Forelimb muscle (tissue), 1 donor: ENCODE measurements at regions not wholly inside any gene's neighbourhood (a gene's known extent, or its start where the extent isn't known, plus 50 kb on each side); places are given as distances from the start of the nearest gene placed in this dataset.
"Not testable (repeated sequence)": the region's sequence is repeated elsewhere in the genome, so short reads cannot be mapped to it uniquely, and the experiment has no call there.

Experiments
- DNase-seq: peaks from one replicate; pipeline ENCODE4 v3.0.0-alpha.2; 2013; ENCODE audit warnings: low read depth

DNA sequence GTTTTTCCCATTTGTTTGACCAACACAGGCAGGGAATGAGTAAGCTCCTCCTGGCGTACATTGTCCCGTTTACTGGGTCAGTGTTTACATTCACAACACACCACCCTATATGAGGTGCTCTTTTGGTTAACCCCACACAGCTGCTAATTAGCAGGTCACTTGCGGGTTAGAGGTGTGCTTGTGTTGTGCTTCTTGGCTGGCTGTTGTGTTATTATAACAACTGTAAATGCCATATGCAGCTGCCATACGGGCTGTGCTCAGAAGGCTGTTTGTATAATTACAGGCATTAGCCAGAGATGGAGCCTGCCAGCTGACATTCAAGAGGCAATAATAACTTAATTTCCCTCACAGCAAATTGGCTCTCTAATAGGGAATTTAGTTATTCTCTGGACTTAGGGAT lies 205.1 kb upstream of the ELAC2 start:
- no peak for DNase-seq

DNA sequence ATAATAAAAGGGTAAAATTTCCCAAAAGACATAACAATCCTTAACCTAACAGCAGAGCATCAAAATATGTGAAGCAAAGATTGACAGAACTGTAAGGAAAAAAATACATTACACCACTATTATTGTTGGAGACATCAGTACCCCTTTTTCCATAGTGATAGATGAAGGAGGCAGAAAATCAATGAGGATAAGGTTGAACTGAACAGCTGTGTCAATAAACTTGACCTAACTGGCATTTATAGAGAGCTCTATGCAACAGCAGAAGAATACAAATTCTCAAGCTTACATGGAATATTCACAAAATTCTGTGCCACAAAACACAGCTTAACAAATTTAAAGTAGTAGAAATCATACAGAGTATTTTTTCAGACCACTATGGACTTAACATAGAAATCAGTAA lies 195.0 kb upstream of the ELAC2 start:
- DNase-seq: no peak

DNA sequence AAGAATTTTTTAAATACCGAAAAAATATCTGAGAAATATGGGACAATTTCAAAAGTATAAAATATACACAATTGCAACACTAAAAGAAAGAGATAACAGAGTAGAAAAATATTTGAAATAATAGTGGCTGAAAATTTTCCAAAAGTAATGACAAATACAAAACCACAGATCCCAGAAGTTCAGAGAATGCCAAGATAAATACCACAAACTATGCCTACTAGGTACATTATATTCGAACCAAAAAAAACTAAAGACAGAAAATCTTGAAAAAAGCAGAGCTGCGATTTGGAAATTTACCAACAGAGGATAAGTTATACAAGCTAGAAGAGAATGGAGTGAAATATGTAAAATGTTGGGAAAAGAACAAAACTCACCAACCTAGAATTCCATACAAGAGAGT lies 191.3 kb upstream of the ELAC2 start:
- DNase-seq: no peak

DNA sequence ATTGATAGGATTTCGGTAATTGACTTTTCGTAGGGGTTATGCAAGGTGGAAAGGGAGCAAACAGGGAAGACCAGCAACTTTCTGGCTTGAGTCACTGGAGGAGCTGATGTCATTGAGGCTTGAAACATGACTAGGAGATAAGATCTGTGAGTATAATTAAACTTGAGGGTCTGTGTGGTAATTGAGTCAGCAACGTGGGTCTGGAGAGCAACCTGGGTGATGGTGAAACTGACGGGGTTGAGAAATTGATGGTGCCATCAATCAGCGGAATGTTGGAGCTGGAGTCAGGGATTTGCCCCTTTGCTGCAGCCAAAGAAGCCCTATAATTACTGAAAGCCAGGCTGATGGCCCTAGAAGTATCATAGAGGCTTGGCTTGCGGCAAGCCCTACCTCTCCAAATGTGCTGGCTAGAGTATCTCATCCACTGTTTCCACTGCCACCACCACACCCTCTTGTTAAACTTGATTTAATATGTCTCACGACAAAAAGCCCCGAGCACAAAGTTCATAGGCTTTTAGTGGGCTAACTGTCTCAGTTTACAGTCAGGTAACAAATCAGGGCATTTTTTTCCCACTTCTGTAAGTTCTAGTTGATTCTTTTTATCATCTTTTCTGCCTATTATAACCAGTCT lies 186.9 kb upstream of the ELAC2 start:
- no peak for DNase-seq

DNA sequence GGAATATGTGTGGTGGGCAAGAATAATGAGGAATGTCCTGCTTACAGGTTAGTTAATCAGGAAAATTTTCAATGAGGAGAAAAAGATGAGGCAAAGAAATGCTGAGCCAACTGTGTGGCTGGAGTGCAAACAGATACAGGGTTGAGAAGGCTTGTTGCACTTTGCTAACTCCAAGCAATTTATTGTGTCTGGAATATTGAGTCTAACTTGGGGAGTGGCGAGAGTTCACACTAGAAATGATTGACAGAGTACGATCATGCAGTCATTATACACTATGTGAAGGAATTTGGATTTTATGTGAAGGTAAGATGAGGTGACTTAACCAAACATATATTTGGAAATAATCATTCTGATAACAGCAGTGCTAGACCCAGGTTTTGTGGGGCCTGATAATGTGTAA lies 185.0 kb upstream of the ELAC2 start:
- DNase-seq: no peak

DNA sequence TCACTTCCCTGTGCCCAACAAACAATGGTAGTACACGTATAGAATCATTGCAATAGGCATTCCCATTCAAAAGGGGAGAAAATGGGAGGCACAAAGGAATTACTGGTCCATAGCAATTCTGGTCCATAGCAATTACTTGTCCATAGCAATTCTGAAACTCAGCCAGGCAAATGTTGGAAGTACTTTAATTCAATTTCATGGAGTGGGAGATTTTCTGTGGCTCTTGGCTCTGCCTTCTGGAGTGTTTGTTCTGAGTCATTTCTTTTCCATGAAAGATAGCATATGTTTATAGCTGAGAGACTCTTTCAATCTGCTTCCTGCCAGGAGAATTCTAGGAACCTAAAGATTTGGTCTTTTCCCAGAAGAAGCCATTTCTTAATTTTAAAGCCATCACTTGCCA lies 182.8 kb upstream of the ELAC2 start:
- DNase-seq: no peak

DNA sequence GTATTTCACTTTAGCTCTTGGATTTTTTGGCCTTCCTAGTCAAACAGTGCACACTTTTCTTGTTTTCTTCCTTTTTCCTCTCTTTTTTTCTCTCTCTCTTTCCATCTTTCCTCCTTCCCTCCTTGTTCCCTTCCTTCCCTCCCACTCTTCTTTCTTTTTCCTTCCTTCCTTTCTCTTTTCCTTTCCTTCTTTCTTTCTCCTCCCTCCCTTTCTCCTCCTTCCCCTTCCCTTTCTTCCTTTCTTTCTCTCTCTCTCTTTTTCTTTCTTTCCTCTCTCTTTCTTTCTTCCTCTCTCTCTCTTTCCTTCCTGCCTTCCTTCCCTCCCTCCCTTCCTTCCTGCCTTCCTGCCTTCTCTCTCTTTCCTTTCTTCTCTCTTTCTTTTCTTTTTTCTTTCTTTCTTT lies 181.6 kb upstream of the ELAC2 start:
- DNase-seq: no peak

DNA sequence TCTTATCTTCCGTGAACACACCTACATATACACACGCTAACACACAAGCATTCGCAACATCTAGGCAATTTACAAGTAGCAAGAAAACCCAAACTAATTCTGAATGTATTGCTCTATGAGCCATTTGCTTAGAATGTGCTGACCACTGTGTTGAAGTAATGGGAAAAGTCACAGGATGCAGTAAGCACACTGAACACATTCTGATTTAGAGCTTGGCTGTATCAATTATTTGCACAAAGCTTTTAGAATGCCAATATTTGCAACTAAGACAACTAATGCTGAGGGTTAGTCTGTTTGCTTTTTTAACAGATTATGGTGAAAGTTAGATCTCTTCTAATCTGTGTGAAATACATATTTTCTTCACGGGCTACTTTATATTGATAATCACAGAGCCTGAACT lies 179.8 kb upstream of the ELAC2 start:
- DNase-seq: no peak

DNA sequence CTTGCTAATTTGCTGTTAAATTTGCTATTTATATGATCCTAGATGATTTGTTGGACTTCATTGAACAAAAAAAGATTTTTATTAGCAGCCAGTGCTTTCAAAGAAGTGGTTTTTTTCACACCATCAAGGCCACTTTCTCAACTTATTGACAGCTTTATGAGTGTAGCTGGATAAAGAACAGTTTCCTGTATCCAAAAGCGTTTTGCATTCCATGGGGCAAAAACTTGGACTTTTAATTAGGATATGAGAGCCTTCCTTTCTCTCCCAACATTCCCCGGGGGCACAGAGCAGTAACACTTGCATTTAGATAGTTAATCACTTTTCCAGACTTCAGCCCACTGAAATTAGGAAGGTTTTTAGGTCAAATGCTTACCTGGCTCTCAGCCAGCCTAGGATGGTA lies 177.1 kb upstream of the ELAC2 start:
- DNase-seq: no peak

DNA sequence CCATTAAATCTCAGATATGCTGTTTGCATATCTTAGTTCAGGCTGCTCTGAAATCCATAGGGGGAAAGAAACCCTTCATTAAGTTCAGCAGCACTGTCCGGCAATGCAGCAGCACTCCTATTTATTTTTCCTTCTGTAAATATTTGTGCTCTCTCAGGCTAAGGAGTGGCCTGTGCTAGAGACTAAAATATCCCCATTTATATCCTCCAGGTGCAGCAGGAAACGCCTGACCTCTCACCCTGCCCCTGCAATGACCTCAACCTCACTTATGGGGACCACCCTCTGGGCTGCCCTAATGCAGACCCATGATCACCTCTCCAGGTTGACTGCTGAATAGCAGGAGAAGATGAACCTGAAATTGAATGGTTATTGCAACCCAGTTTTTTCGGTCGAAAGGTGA lies 165.0 kb upstream of the ELAC2 start:
- no peak for DNase-seq

DNA sequence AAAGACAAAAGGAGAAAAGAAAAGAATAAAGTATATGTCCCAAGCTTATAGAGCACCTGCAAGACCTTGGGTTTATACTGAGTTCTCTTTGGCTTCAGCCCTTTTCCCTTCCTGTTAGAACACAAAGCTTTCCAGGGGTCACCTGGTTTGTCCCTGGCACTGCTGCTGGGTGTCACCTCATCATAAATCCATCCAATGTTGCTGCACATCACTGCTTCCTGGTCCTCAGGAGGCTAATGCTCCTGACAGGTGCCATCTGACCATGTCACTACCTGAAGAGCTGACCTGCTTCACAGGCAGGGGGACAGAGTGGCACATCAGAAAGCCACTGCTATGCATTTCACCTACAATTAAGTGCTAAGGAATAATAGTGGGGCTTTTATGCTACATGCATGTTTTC lies 164.6 kb upstream of the ELAC2 start:
- no peak for DNase-seq

DNA sequence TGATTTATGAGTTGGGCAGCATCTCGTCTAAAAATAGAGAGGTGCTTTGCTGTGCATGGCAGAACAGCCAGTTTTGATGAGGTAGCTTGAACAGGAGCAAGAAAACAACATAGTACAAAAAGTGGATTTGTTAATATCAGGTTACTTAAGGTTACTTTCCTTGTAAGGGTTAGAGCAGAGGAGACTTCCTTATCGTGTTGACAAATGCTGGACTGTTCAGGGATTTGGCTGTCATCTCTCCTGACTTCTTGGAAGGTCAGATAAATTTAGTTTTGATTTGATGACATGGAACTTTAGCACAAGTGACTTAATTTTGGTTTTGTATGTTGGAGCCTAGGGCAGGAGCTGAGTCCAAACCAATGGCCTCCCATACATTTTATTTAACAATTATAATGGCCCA lies 163.9 kb upstream of the ELAC2 start:
- DNase-seq: no peak

DNA sequence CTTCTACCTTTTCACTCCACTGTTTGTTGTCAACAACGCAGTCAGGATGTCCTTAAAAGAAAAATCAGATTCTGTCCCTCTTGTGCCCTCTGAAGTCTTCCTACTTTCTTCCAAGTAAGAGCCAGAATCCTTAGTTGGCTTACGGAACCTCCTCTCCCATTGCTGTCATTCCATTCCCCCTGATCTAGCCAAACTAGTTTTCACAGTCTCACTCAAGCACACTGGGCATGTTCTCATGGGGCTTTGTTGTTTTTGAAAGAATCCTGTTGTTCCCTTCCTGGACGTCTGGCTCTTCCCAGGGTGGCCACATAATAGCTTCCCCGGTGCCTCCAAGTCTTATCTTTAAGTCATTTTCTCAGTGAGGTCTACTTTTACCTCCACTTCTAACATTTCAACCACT lies 158.6 kb upstream of the ELAC2 start:
- no peak for DNase-seq

DNA sequence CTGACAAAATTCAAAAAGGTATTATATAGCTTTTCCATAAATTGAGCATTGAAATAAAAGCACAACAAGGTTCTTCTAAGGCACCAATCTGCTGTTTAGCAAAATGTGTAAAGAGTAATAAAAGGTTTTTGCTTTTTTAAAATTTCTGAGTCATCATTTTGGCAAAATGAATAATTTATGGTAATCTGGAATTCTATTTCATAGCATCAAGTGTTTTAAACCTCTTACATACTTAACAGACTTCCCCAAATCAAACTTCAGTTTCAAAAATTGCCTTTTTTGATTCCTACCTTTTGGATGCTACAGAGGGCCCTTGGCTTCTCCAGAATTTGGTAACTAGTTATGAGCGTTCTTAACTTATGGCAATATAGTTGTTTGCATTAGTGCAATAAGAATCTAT lies 154.0 kb upstream of the ELAC2 start:
- DNase-seq: no peak

DNA sequence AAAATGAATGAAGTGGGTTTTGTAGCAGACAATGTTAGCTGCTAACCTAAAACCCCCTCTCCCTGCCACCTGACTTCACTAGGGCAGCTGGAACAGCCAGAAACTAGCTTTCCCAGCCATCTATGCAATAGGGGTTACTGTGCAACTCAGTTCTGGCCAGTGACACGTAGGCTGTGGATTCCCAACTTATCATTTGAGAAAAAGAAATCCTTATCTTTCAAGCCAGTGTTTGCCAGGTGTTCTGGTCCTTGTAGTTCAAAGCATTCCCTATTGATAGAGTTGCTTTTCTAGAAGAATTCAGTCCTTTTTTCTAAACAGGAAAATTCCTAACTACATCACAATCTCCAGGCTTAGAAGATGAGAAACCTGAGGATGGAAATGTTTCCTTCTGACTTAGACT lies 144.5 kb upstream of the ELAC2 start:
- DNase-seq: no peak

DNA sequence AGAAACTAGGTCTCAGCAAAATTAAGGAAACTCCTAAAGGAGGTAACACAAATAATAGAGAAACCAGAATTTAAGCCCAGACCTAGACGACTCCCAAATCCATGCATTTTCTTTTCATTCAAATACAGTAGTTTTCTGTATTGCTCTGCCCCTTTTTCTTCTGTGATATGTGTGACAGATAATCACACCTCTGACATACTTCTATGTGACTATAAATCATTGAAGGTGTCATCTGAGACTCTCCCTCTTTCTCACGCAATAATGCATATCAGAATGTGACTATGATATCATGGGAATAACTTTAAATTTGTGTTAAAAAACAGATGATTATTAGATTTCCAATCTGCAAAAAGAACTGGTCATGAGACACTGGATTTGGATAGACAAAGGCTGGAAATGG lies 143.0 kb upstream of the ELAC2 start:
- DNase-seq: no peak

DNA sequence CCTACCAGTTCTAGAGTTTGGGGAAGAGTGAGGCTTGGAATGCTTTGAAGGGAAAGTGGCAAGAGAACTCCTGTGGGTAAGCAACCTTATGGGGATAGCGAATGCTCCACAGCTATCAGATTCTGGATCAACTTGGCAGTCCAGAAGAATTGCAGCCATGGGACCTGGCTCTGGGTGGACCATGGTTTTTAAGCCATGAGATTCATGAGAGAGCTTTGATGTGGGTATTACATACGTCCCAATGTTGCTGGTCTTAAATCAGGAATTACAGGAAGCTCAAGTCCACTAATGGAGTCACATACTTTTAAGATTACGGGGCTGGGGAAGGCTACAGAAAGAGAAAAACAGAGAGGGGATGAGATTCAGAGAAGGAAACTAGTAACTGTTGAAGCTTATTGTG lies 142.5 kb upstream of the ELAC2 start:
- DNase-seq: no peak

DNA sequence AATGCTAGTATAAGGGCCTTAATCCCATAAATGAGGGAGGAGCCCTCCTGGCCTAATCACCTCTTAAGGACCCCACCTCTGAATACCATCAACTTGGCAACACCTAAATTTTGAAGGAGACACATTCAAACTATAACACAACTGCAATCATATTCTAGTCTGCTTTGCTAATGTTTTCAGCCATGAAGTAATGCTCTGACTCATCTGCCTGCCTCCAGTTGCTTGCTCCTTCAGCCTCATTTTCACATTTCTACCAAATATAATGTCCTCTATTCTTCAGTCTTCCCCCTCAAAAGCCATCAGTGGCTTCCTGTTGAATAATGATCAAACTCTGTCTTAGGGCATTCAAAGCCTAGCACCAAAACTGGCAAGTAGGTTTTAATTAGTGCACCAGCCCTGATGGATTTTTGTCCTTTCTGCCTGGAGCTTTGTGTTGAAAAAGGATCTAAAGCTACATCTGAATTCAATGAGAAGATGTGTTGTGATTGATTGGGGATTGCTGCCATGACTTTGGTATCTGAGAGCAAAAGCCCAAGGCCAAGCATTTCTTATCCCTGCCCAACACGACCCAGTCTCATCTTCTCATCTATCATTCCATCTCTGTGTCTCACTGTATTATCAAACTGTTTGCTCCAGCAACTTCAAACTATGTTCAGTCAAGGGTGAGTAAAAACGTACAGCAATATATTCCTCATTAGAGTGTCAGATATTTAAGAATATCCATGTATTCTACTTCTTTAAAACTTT lies 140.8 kb upstream of the ELAC2 start:
- DNase-seq: no peak

DNA sequence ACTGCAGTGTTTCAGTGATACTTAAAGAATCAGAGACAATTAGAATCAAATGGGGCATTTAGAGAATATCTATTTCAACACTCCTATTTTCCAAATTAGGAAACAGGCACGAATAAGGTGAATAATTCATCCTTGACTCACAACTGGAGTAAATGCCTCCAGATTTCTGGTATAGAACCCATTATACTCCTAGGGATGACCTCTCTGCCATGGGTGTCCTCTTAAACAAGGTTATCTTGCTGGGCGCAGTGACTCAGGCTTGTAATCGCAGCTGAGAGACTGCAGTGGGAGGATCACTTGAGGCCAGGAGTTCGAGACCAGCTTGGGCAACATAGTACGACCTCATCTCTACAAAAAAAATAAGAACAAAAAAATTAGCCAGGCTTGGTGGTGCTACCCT lies 139.8 kb upstream of the ELAC2 start:
- DNase-seq: no peak

DNA sequence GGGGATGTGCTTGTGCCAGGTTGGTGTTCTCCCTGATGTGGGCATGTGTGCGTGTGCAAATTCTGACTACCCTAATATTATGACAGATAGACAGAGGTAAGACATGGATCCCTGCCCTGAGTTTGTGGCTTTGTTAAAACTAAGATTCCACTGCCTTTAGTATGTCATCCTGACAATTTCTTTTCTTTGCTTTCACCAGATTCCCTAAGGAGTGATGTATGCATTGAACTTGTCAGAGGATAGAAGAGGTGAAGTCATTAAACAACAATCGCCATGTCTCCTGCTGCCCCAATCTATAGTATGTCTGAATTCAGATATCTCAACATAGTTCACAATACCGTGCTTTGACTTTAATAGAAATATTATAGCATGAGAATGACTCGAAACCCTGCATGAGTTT lies 137.1 kb upstream of the ELAC2 start:
- DNase-seq: no peak

DNA sequence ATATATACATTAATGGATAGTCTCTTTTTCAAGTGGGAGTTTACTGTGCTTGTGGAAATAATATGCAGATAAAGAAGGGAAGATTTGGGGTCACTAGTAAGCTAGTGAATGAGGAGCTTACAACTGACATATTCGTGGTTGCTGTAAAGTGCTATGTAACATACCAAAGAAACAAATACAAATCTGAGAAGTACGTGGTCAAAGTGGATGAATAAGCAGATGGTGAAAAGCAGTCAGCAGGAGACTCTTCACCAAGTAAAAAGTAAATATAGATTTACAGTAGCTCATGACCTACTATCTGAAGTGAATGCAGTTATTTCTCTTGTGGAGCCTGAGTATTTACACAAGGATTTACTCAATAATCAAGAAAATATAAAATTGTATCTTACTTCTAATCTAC lies 136.6 kb upstream of the ELAC2 start:
- no peak for DNase-seq

DNA sequence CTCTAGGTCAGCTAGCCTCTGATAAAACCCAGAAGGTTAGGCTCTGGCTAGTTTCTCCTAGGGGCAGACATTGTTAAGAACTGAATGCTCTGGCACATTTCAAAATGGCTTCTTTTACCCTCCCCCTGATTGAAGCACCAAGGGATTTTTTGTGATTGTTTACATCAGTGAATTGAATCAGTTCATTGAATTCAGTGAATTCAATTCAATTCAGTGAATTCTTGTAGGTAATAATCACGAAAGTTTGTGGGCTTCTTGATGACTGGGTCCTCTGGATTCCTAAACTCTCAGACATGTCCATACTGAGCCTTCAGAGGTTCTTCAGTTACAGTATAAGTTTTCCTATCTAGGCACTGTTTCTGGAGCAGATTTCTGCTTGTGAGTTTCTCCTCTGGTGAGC lies 135.2 kb upstream of the ELAC2 start:
- DNase-seq: no peak

DNA sequence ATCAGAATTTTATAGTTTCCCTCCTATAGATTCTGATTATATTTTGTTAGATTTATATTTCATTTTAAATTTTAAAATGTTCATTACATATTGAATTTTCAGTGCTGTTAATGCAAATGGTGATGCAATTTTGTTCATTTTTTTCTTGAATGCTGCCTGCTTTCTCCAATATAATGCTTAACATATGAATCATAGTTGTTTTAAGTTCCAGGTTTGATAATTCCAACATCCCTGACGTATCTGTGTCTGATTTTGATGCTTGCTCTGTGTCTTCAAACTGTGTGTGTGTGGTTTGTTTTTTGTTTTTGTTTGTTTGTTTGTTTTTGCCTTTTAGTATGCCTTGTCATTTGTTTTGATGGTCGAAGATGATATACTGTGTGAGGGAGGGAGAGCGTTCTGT lies 134.7 kb upstream of the ELAC2 start:
- DNase-seq: no peak

DNA sequence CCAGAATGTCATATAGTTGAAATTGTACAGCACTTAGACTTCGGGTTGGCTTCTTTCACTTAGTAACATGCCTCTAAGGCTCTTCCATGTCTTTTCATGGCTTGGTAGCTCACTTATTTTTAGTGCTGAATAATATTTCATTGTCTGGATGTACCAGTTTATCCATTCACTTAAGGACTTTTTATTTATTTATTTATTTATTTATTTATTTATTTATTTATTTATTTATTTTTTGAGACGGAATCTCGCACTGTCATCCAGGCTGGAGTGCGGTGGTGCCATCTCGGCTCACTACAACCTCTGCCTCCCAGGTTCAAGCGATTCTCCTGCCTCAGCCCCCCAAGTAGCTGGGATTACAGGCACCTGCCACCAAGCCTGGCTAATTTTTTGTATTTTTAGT lies 132.9 kb upstream of the ELAC2 start:
- DNase-seq: not testable (repeated sequence)
